Left lung (tissue), 4 donors: ENCODE measurements at regions not wholly inside any gene's neighbourhood (a gene's known extent, or its start where the extent isn't known, plus 50 kb on each side); places are given as distances from the start of the nearest gene placed in this dataset.

Experiments used
- ATAC-seq: fragments of 200-7000 bp; cut with Tn5 transposase; one replicate; pipeline ENCODE4 v1.9.1; 2020; ENCODE audit warnings: moderate library complexity
- DNase-seq, 4 donors: peaks; one replicate each; pipeline ENCODE4 v3.0.0-alpha.2; 2013 to 2020
- H3K27ac ChIP-seq, 2 donors: fragments of 200-600 bp; sonication (generic) in 1 of 2; one replicate each; pipeline versions ENCODE4 v1.5.0 to v1.8.0; 2020 to 2021
- H3K27me3 ChIP-seq, 2 donors: fragments of 200-600 bp; sonication (generic) in 1 of 2; one replicate each; pipeline versions ENCODE4 v1.5.0 to v1.8.0; 2020 to 2021
- H3K36me3 ChIP-seq, 2 donors: fragments of 200-600 bp; sonication (generic) in 1 of 2; one replicate each; pipeline versions ENCODE4 v1.5.0 to v1.8.0; 2020 to 2021
- H3K4me1 ChIP-seq, 2 donors: fragments of 200-600 bp; one replicate each; pipeline ENCODE4 v1.8.0; 2021
- H3K4me3 ChIP-seq, 2 donors: fragments of 200-600 bp; sonication (generic) in 1 of 2; one replicate each; pipeline versions ENCODE4 v1.5.0 to v1.8.0; 2020 to 2021; ENCODE audit warnings: mild to moderate bottlenecking in 1 of 2
- H3K9me3 ChIP-seq, 2 donors: fragments of 200-600 bp; sonication (generic) in 1 of 2; one replicate each; pipeline versions ENCODE4 v1.5.0 to v1.8.0; 2020 to 2021
- intact Hi-C, 2 donors: fragments of 100-400 bp; cut with DNase I; formaldehyde crosslinking; loops; one replicate each; pipeline versions ENCODE4 v1.11.2 to v1.14.2; 2022
- TF ChIP-seq, protein P1 (sequence below), 2 donors: fragments of 200-600 bp; sonication (generic) in 1 of 2; IDR thresholded peaks; one replicate each; pipeline versions ENCODE4 v1.5.0 to v1.8.0; 2021; ENCODE audit warnings: antibody characterized with exemption in 2 of 2
- donor health status: DM: no; HTN: yes; CAD: no.
- donor health status: DM: no; HTN: no; CAD: no.

DNA sequence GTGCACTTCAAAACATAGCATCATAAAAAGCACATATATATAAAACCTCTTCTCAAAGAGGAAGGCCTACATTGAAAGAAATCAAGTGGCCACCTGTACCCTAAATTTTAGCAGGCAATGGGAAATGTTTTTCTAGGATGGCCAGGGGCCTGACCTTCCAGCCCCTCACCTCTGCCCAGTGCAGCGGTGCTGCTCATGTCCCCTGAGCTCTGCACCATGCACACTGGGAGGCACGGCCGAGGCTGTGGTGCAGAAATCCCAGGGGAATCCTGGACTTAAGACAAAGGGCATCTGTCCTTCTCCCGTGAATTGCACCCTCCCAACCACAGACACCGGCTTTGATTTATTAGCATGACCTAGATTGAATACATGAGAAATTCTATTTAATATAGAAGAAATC lies 551.4 kb downstream of the GLRX3 start:
- Histone ChIP-seq H3K27me3 (no peaks in the 10 kb centered on the region), H3K27ac (no peak overlapping the region), H3K9me3 (peaks cover 0 to 6% of the 10 kb centered on the region in 2 donors), H3K4me1 (no peaks in the 10 kb centered on the region), H3K4me3 (no peak overlapping the region), H3K36me3 (no peaks in the 10 kb centered on the region)
- DNase-seq: no peak
- ATAC-seq: no peak
- intact Hi-C loops: no loop called here
- TF ChIP-seq, protein P1, sequence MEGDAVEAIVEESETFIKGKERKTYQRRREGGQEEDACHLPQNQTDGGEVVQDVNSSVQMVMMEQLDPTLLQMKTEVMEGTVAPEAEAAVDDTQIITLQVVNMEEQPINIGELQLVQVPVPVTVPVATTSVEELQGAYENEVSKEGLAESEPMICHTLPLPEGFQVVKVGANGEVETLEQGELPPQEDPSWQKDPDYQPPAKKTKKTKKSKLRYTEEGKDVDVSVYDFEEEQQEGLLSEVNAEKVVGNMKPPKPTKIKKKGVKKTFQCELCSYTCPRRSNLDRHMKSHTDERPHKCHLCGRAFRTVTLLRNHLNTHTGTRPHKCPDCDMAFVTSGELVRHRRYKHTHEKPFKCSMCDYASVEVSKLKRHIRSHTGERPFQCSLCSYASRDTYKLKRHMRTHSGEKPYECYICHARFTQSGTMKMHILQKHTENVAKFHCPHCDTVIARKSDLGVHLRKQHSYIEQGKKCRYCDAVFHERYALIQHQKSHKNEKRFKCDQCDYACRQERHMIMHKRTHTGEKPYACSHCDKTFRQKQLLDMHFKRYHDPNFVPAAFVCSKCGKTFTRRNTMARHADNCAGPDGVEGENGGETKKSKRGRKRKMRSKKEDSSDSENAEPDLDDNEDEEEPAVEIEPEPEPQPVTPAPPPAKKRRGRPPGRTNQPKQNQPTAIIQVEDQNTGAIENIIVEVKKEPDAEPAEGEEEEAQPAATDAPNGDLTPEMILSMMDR (IDR thresholded peaks at IDR 0.05): no peak

DNA sequence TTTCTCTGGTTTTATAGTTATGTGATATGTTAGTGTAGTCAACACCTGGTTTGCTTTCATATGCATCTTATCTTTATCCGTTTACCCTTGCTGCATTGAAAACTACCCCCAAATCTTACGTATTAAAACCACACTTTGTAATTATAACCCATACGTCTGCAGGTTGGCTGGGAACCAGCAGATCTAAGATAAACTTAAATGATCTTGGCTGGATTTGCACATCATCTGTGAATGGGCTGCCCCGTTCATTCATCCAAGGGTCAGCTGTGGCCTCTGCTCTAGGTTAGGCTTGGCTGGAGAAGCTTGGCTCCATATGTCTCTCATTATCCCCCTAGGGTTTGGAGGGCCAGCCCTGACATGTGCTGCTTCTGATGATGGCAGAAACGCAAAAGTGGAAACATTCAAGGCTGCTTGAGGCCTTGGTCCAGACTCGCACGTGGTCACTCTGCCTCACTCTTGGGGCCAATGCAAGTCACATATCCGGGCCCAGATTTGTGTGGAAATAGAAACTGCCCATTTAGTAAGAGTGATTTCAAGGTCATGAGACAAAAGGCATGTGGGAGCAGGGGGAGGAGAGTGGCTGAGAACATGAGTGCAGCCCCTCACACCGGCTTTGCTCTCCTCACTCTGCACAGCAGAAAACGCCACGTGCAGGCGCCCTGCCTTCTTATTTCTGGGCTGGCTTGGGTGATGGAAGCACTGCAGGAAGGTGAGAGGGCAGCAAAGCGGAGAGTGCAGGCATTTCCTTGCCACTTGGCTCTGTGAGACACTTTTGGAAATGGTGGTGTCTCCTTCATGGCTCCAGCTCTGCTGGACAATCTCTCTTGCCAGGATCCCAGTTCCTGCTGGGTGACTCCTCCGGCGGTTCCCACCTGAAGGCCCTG lies 553.8 kb downstream of the GLRX3 start:
- intact Hi-C loops: no loop called here
- DNase-seq: no peak
- H3K4me3 ChIP-seq: no peak overlapping the region
- H3K27ac ChIP-seq: no peak overlapping the region
- ATAC-seq: no peak
- H3K9me3 ChIP-seq: no peaks in the 10 kb centered on the region
- H3K4me1 ChIP-seq: no peaks in the 10 kb centered on the region
- TF ChIP-seq, protein P1 (IDR thresholded peaks at IDR 0.05): no peak
- no peaks in the 10 kb centered on the region for H3K36me3 ChIP-seq
- no peaks in the 10 kb centered on the region for H3K27me3 ChIP-seq

DNA sequence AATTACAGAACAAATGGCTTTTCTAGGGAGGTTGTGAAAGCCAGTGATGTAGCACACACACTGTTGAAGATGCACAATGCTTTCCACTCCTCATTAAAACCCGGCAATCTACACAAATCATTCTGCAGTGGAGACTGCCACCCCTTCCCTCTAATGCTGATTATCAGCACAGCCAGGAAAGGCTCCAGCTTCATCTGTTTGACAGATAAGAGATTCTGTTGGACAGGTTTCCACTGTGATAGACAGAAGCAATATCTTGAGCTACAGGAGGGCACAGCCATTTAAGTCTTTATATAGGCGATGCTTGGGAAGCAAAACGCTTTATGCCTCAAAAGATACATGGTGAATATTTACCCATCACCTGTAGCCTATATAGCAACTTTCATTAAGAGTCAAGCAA lies 555.6 kb downstream of the GLRX3 start:
- no peaks in the 10 kb centered on the region for H3K36me3 ChIP-seq
- TF ChIP-seq, protein P1 (IDR thresholded peaks at IDR 0.05): no peak
- no peaks in the 10 kb centered on the region for H3K9me3 ChIP-seq
- H3K27me3 ChIP-seq: no peaks in the 10 kb centered on the region
- no peak for ATAC-seq
- no peaks in the 10 kb centered on the region for H3K4me1 ChIP-seq
- H3K4me3 ChIP-seq: no peak overlapping the region
- intact Hi-C loops: no loop called here
- no peak for DNase-seq
- H3K27ac ChIP-seq: no peak overlapping the region

DNA sequence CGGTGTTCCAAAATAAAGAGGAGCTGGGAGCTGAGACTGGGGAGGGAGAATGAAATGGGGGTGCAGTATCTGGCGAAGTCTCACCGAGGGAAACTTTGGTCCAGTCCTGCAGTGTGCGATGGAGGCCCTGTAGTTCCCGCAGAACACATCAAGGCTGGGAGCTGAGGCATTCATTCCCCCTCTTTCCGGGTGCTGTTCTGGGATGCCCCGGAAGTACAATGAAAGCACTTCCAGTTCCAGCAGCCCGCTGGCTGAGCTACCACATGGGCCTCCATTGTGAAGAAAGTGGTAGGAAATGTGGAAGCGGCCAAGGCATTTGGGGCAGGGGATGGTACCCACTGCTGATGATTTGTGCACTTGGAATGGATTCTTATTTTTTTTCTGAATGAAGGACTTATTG lies 560.7 kb downstream of the GLRX3 start:
- ATAC-seq (no peak), DNase-seq (no peak)
- Histone ChIP-seq H3K27me3 (no peaks in the 10 kb centered on the region), H3K4me3 (no peak overlapping the region), H3K27ac (no peak overlapping the region), H3K4me1 (no peaks in the 10 kb centered on the region), H3K9me3 (no peaks in the 10 kb centered on the region), H3K36me3 (no peaks in the 10 kb centered on the region)
- TF ChIP-seq, protein P1 (IDR thresholded peaks at IDR 0.05): no peak
- intact Hi-C loops: no loop called here

DNA sequence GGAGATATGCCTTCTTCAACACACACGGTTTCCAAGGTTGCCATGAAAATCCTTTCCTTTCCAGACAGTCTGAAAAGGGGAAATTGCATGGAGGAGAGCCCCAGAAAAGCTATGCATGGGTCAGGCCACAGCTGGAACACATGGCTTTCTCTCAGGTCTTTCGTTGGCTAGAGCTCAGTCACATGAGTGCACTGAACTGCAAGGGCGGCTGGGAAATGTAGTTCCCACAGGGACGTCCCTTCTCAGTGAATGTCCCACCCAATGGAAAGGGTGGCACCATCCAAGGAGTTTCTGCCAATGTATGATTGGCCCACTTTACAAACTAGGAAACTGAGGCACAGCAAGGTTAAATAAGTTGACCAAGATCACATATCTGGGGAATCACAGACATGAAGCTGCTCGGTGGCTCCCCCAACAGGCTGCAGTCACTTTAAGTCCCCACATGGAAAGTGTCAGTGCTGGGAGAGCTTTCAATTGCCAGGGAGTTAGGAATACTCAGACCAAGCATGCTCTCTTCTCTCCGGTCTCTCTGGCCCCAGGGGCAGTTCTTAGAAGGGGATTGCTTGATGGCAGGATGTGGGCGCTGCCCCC lies 571.3 kb downstream of the GLRX3 start:
- Histone ChIP-seq H3K4me1 (no peaks in the 10 kb centered on the region), H3K27me3 (peaks cover 0 to 12% of the 10 kb centered on the region in 2 donors), H3K27ac (no peak overlapping the region), H3K4me3 (no peak overlapping the region), H3K9me3 (no peaks in the 10 kb centered on the region), H3K36me3 (no peaks in the 10 kb centered on the region)
- DNase-seq (no peak), ATAC-seq (no peak)
- intact Hi-C loops: no loop called here
- TF ChIP-seq, protein P1 (IDR thresholded peaks at IDR 0.05): no peak
